ENCODE measurements at regions not wholly inside any gene's neighbourhood (a gene's known extent, or its start where the extent isn't known, plus 50 kb on each side); places are given as distances from the start of the nearest gene placed in this dataset.

GRCh38 chr7:13414661-13415107, 574.8 kb downstream of the ETV1 start:
- TF ChIP-seq CTCF (IDR thresholded peaks at IDR 0.05) (no peak), POLR2A (IDR thresholded peaks at IDR 0.05) (no peak)
